GM21447 (cell line): ENCODE measurements at regions not wholly inside any gene's neighbourhood (a gene's known extent, or its start where the extent isn't known, plus 50 kb on each side); places are given as distances from the start of the nearest gene placed in this dataset.
"Not testable (repeated sequence)": the region's sequence is repeated elsewhere in the genome, so short reads cannot be mapped to it uniquely, and the experiment has no call there.

Source experiments
- ATAC-seq: cut with Tn5 transposase; IDR thresholded peaks from one replicate; pipeline ENCODE4 v1.9.1; 2021; ENCODE audit not compliant: unreplicated experiment

DNA sequence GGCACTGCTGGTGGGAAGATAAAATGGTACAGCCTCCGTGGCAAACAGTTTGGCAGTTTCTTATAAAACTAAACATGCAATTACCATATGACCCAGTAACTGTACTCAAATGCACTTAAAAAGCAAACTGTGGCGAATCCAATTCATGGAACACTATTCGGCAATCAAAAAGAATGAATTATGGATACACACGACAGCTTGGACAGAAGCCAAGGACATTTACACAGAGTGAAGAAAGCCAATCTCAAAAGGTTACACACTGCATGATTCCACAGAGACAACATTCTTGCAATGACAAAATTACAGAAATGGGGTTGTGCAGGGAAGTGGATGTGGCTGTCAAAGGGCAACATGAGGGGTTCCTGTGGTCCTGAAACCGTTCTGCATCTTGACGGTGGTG lies 122.1 kb upstream of the IQSEC1 start:
- no peak for ATAC-seq

DNA sequence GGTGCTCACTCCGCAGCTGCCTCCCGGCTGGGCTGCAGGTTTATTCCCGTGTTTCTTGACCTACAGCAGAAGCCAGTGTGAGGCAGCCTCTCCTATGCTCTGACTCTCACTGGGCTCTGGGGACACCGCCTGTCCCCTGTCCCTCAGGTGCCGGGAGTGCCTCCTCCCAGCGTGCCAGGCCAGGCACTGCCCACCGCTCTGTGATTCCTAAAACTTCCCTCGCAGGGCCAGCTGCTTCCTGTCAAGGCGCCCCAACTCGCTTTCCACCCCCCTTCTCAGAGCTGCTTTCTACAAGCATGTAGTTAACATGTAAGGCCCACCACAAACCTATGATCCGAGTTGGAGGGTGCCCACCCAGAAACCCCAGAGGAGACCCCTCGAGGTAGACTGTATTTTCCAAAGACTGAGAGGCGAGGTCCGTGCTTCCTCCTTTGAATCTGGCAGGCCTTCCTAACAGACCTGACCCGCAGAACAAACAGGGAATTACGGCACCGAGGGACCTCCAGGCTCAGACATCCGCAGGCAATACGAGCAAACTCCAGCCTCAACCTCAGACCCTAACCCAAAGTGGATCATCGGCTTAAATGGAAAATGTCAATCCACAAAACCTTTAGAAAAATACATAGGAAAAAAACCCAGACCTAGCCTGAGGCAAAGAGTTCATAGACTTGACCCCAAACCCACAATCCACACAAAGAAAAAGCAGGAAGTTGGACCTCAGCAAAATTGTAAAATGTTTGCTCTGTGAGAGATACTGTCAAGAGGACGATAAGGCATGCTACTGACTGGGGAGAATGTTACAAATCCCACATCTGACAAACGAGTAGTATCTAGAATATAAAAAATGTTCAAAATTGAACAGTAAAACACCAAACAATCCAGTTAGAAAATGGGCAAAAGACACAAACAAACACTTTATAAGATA lies 121.3 kb upstream of the IQSEC1 start:
- no peak for ATAC-seq

DNA sequence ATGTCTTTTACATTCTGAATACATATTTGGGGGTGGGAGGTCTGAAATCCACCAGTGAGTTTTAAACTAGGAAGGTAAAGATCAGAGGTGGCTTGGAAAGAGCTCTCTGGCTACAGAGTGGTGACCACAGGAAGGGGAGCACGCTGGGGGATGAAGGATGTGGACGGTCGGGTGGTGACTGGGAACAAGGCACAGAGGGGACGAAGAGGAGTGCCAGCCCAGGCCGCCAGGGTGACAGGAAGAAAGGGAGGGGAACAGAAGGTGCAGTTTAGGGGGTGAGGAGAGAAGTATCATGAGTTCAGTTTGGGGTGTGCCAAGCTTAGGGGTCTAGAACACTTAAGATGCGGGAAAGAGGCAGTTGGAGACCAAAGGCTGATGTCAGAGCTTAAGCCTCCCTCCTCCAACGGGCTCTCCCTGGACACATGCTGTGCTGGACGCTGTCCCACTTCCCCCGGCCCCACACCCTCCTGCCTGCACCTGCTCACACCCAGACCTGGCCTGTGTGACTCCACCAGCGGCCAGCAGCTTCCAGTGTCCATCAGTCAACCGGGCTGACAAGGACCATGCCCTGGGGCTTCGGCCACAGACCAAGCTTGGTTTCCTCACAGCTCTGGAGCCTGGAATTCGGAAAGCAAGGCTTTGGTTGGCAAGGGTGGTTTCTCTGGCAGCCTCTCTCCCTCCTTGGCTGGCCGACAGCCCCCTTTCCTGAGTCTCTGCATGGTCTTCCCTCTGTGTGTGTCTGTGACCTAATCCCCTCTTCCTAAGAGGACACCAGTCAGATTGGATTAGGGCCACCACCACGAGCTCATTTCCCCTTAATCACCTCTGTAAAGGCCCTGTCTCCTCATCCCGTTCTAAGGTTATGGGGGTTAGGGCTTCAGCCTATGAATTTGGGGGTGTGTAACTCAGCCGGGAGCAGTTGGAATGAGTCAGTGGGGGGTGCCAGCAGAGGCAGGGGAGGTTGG lies 120.4 kb upstream of the IQSEC1 start:
- no peak for ATAC-seq

DNA sequence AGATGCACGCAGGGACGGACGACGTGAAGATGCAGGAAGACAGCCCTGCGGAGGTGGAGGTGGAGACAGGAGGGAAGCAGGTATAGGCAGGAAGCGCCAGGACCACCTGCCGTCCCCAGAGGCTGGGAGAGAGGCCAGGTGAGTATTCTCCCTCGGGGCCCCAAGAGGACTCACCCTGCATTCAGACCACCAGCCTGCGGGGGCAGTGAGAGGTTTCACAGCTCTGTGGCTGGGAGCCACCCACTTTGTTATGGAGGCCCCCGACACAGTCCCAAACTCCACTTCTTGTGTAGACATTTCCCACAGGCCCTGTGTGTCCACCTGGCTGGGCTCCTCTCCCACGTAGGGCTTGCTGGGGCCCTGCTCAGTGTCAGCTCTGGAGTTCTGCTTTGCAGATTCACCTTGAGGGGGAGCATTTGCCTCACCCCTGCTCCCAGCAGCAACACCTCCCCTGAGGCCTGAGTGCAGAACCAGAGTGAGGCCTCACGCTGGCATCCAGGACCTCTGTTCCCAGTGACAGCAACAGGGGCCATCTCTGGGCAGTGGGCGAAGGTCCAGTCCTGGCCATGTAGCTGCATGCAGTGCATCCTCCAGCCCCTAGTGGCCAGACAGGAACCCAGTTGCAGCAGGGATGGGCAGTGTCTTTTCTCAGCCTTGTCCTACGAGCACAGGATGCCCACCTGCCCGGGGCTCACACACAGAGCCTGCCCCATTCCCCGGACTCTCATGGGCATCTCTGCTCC lies 119.4 kb upstream of the IQSEC1 start:
- ATAC-seq = no peak

DNA sequence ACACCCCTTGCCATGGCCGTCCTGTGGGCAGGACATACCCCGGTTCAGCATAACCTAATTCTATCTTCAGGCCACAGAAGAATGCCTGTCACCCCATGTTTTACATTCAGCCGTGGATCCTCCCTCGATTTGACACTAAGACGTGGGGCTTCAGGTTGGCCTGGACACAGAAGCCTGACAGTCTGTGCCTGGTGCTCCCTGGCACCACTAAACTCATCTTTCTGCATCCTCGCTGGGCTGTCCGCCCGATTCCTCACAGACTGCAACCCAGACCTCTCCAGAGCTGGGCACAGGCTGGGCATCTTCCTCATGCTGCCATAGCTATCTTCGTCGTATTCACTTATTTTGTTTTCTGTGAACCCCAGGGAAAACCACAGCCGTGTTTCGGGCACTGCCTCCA lies 117.8 kb upstream of the IQSEC1 start:
- no peak for ATAC-seq

DNA sequence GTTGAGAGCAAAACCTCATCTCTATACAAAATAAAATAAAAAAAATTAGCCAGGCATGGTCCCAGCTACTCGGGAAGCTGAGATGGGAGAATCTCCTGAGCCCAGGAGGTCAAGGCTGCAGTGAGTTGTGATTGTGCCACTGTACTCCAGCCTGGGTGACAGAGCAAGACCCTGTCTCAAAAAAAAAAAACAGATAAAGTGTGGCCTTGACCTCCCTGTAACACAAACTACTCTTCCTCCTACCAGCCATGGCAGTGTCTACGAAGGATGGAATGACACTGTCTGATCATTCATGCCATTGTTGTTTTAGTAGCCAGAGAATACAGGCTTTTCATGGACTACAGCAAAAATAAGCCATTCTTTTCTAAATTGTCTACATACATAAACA lies 117.1 kb upstream of the IQSEC1 start:
- ATAC-seq = no peak

DNA sequence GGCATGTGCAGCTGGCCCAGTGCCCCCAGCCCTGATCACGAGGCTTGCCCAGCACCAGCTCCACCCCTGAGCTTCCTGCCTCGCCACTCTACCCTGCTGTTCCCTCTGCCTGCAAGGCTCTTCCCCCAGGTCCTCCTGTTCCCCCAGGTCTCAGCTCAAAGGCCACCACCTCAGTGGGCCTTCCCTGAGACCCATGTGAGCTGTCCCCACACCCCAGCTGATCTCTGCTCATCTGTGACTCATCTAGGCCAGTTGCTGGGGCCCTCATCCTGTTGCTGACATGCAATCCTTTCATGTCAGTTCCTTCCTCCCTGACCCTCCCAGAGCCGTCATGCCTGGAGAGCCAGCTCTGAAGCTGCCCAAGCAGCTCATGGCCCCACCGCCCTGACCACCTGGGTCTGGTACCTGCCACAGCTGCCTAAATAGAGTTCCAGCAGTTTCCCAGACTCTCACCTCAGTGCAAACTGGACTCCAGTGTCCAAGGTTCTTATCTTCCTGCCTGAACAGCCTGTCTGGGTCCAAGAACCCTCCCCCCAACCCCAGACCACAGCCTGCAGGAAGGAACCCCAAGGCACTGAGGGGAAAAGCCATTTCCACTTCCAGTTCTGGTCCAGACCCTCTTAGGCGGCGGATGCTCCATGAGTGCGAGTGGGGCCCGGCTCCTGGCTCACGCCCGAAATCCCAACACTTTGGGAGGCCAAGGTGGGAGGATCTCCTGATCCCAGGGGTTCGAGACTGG lies 116.6 kb upstream of the IQSEC1 start:
- ATAC-seq = no peak

DNA sequence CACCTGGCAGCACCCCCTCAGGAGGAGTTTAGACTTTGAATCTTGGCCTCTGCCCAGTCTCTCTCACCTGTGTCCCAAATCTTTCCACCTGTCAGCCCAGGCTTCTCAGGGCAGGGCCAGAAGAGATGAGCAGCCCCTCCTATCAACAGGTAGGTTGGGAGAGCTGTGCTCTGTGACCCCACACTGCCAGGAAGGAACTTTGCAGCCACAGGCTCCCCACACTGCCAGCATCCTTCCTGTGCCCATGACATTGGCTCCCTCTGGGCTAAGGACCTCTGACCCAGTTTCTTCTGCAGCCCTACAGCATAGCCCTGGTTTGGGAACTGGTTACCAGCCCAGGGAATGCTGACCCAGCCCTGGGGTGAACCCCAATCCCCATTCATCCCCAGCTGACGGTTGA lies 115.7 kb upstream of the IQSEC1 start:
- no peak for ATAC-seq

DNA sequence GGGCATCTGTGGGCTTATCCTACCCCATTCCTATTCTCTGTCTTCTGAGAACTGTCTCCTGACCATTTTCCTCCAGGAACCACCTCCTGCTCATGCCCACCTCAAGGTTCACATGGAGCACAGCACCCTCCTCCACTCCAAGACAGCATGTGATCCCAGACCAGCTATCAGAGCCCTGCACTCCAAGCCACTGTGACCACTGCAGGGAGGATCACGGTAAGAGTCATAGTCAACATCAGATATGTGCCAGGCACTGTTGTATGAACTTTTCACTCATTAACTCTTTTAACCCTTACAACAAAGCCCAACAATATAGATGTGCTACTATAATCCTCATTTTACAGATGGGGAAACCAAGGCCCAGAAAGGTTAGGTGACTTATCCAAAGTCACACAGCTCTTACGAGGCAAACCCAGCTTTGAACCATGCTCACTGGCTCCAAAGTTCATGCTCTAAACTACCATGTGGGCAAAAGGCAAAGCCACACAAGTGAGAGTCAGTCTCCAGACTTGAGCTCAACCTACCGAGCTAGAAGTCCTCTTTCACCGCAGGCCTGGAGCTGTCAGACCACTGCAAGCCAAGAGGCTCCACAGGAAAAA lies 115.1 kb upstream of the IQSEC1 start:
- ATAC-seq = no peak

DNA sequence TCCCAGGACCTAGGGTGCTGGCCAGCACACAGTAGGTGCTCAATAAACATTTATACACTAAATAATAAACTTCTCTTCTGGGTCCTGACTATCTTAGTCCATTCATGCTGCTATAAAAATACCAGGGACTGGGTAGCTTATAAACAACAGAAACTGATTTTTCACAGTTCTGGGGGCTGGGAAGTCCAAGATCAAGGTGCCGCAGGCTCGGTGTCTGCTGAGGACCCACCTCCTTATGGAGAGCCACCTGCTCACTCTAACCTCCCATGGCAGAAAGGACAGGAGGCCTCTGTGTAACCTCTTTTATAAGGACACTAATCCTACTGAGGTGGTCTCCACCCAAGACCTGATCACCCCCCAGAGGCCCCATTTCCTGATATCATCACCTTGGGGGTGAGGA lies 114.4 kb upstream of the IQSEC1 start:
- no peak for ATAC-seq

DNA sequence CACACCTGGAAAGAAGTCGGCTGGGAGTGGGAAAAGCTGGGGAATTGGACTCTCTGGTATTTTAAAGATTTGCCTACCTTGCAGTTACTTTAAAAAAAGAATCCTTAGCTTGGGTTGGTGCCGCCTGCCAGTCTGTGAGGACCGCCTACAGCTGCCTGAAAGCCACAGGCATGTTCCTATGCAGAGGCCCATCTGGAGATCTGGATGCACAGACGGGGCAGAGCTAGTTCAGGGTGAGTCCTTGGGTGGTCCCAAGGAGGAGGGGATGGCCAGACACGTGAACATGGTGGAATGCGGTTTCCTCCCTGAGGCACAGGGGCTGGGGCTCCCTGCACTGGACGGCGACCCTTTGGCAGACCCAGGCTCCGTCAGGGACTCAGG lies 113.2 kb upstream of the IQSEC1 start:
- no peak for ATAC-seq

DNA sequence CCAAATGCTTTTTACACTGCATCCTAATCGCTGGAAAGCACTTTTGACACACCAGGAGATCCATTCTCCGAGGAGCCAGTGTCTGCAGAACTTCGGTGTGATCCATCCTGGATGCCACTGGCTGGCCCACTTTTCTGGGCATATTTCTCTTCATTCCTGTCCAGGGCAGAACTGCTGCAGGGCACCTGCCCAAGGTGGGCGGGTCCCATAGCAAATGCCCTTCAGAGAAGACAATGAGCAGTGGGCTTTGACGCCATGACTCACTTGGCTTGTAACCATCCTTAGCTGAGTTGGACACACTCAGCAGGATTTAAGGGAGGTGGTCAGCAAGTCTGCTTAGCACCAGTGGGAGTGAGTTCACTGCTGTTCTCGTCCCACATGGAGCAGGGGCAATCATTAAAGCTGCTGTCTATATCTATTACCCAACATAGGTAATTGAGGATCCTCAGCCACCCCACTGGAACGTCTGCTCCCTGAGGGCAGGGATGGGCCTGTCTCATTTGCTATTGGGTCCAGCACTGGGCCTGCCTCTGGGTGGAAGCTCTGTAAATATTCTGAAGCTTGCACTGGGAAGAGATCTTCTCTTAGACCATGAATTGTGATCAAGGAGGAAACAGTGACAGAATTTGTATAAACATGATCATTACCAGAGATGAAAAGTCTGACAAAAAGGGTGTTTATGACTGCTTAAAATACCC lies 112.7 kb upstream of the IQSEC1 start:
- ATAC-seq = no peak

DNA sequence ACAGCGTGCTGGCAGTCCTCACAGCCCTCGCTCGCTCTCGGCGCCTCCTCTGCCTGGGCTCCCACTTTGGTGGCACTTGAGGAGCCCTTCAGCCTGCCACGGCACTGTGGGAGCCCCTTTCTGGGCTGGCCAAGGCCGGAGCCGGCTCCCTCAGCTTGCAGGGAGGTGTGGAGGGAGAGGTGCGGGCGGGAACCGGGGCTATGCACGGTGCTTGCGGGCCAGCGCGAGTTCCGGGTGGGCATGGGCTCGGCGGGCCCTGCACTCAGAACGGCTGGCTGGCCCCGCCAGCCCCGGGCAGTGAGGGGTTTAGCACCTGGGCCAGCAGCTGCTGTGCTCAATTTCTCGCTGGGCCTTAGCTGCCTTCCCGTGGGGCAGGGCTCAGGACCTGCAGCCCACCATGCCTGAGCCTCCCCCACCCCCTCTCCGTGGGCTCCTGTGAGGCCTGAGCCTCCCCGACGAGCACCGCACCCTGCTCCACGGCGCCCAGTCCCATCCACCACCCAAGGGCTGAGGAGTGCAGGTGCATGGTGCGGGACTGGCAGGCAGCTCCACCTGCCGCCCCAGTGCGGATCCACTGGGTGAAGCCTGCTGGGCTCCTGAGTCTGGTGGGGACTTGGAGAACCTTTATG lies 106.5 kb upstream of the IQSEC1 start:
- ATAC-seq = not testable (repeated sequence)

DNA sequence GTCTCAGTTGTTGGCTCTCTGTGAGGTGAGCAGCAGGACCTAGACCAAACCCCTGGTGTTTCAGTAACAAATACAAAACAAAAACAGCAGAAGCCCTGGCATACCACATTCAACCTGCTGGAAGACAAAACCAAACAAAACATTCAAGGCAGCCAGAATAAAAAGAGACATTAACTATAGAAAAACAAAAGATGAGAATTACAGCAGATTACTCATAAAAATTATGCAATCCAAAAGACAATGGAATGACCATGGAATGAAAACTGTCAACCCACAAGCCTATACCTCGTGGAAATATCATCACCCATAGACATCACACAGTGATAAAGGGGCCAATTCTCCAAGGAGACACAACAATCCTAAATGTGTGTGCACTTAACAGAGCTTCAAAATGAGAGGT lies 106.0 kb upstream of the IQSEC1 start:
- no peak for ATAC-seq

DNA sequence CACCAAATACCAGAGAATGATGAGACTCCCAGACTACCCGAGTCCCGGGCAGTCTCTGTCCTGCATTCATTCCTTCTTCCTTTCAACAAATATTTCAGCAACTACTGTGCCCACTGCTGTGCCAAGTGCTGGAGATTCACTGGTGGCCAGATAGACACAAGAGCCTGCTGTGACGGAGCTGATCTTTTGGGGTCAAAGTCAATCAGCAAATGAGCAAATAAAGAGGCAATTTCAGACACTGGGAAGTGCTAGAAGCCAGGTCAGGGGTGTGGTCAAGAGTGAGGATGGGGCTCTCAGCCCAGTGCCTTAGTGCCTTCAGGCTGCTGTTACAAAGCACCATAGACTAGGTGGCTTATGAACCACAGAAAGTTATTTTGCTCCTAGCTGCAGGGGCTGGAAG lies 104.9 kb upstream of the IQSEC1 start:
- ATAC-seq = no peak

DNA sequence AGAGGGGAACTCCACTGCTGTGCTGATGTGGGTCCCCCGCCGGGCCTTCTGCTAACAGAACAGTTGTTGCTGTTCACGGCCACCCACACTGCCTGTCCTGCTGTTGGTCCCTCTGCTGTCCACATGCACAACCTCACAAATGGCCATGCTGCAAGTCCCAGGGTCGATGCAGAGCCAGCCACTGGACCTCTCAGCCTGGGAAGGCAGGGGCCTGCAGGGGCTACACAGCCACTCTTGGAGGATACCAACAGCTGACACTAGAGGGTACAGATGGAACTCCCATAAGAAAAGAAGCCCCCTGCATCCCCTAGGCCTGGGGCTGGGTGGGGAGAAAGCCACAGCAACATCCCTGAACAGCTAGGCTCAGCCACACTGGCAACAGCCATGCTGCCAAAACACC lies 104.4 kb upstream of the IQSEC1 start:
- no peak for ATAC-seq

DNA sequence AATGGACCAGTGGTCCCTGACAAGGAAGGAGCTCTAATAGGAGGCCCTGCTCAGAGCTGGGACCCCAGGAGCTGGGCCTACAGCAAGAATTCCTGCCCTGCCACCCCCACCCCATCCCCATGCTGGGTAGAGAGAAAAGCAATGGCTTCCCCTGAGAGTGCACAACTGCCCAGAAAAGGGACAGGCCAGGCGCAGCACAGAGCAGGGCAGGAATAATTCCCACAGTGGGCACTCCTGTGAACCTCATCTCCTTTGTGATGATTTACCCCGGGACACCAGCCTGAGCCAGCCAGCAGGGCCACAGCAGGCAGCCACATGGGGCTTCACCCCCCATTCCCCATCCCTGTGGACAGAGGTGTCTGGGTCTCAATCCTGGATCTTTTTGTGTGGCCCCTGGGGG lies 104.0 kb upstream of the IQSEC1 start:
- ATAC-seq = no peak

DNA sequence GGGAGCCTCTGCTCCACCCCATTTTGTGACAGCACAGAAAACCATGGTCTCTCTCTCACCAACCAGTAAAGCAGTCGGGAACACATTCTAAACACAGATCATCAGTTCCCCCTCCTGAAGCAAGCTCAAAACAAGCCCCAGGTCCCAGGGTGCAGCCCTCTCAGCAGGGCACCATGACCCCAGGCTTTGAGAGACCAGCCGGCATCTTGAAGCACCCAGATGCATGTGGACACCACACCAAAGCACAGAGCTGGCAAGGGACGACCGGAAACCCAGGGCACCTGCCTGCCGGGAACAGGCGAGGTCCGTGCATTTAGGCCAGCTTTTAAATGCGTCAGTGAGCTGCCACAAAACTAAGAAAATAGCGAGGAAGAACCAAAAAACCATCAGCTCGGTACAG lies 103.2 kb upstream of the IQSEC1 start:
- ATAC-seq = no peak

DNA sequence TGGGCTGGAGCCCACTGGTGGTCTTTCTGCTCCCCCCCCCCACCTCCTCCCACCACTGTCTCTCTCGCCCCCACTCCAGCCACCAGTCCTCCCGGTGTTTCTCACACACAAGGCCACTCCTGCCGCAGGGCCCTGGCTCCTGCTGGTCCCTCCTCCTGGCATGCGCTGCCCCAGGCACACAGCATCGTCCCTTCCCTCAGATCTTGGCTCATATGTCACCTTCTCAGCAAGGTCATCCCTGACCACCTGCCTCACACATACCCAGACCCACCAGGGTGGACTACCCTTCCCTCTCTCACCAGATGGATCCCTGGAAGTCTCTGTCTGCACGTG lies 101.5 kb upstream of the IQSEC1 start:
- ATAC-seq = no peak
